Left ventricle myocardium inferior (tissue), 1 donor: ENCODE measurements at regions not wholly inside any gene's neighbourhood (a gene's known extent, or its start where the extent isn't known, plus 50 kb on each side); places are given as distances from the start of the nearest gene placed in this dataset.

Experiments
- DNase-seq: peaks from one replicate; pipeline ENCODE4 v3.0.0-alpha.2; 2020
- H3K27ac ChIP-seq: fragments of 200-600 bp; replicated peaks from 2 replicates; pipeline ENCODE4 v1.8.0; 2021
- H3K27me3 ChIP-seq: fragments of 200-600 bp; 2 replicates; pipeline ENCODE4 v1.8.0; 2021; ENCODE audit warnings: low read depth
- H3K36me3 ChIP-seq: fragments of 200-600 bp; 2 replicates; pipeline ENCODE4 v1.8.0; 2021
- H3K4me1 ChIP-seq: fragments of 200-600 bp; 2 replicates; pipeline ENCODE4 v1.8.0; 2021
- H3K4me3 ChIP-seq: fragments of 200-600 bp; 2 replicates; pipeline ENCODE4 v1.8.0; 2021; ENCODE audit warnings: mild to moderate bottlenecking, moderate library complexity
- H3K9me3 ChIP-seq: fragments of 200-600 bp; replicated peaks from 2 replicates; pipeline ENCODE4 v1.8.0; 2021
- CTCF ChIP-seq: fragments of 200-600 bp; IDR thresholded peaks from 2 replicates; pipeline ENCODE4 v1.8.0; 2021; ENCODE audit warnings: antibody characterized with exemption, mild to moderate bottlenecking, borderline replicate concordance
- intact Hi-C: fragments of 100-400 bp; cut with micrococcal nuclease; formaldehyde crosslinking; loops from one replicate; pipeline ENCODE4 v1.11.0; 2022
- donor health status: DM: no; HTN: yes; CAD: no; lungs with severe emphysema.

- no peak for DNase-seq
- Histone ChIP-seq H3K9me3 (no peaks in the 10 kb centered on the region), H3K36me3 (no peaks in the 10 kb centered on the region), H3K27me3 (no peaks in the 10 kb centered on the region), H3K4me3 (no peak overlapping the region), H3K4me1 (peaks cover 10% of the 10 kb centered on the region), H3K27ac (no peak overlapping the region)
- TF ChIP-seq CTCF: no peak
- intact Hi-C loops: no loop called here
These were observed 54.6 kb upstream of the TNP1 start for GRCh38 chr2:216914491-216914890.

GRCh38 chr2:216911886-216912285 is 52.0 kb upstream of the TNP1 start:
- no peak for TF ChIP-seq CTCF
- no peak overlapping the region for H3K4me3 ChIP-seq
- no peaks in the 10 kb centered on the region for H3K36me3 ChIP-seq
- no peaks in the 10 kb centered on the region for H3K9me3 ChIP-seq
- DNase-seq: no peak
- intact Hi-C loops: no loop called here
- no peaks in the 10 kb centered on the region for H3K4me1 ChIP-seq
- no peak overlapping the region for H3K27ac ChIP-seq
- H3K27me3 ChIP-seq: no peaks in the 10 kb centered on the region

GRCh38 chr2:216911008-216911407 is 51.1 kb upstream of the TNP1 start:
- Histone ChIP-seq H3K4me1 (no peaks in the 10 kb centered on the region), H3K4me3 (no peak overlapping the region), H3K27ac (no peak overlapping the region), H3K9me3 (no peaks in the 10 kb centered on the region), H3K27me3 (no peaks in the 10 kb centered on the region), H3K36me3 (no peaks in the 10 kb centered on the region)
- DNase-seq: no peak
- intact Hi-C loops: no loop called here
- no peak for TF ChIP-seq CTCF

- no peaks in the 10 kb centered on the region for H3K27me3 ChIP-seq
- H3K27ac ChIP-seq: no peak overlapping the region
- intact Hi-C loops: no loop called here
- H3K4me3 ChIP-seq: no peak overlapping the region
- no peaks in the 10 kb centered on the region for H3K4me1 ChIP-seq
- no peaks in the 10 kb centered on the region for H3K9me3 ChIP-seq
- no peak for TF ChIP-seq CTCF
- no peaks in the 10 kb centered on the region for H3K36me3 ChIP-seq
- DNase-seq: no peak
These were observed 49.8 kb upstream of the TNP1 start for GRCh38 chr2:216909541-216910210.
